HFF-Myc (cell line): ENCODE measurements at regions not wholly inside any gene's neighbourhood (a gene's known extent, or its start where the extent isn't known, plus 50 kb on each side); places are given as distances from the start of the nearest gene placed in this dataset.

ENCODE experiments used
- DNase-seq: peaks from one replicate; pipeline ENCODE4 v3.0.0-alpha.2; 2011; ENCODE audit warnings: low read depth; ENCODE audit errors: extremely low read depth
- H3K4me3 ChIP-seq: replicated peaks from 2 replicates; pipeline ENCODE4 v1.5.1; 2011; ENCODE audit warnings: low read depth, mild to moderate bottlenecking, control low read depth, low read length
- CTCF ChIP-seq: IDR thresholded peaks from 2 replicates; pipeline ENCODE4 v1.5.1; 2012; ENCODE audit warnings: mild to moderate bottlenecking, low read depth, low read length, control low read depth; ENCODE audit errors: missing control alignments

GRCh38 chr22:44592126-44592823 is 94.2 kb upstream of the RTL6 start:
- no peak for DNase-seq
- TF ChIP-seq CTCF = no peak
- H3K4me3 ChIP-seq = no peak overlapping the region

GRCh38 chr22:44591146-44591790 is 93.2 kb upstream of the RTL6 start:
- H3K4me3 ChIP-seq = no peak overlapping the region
- no peak for TF ChIP-seq CTCF
- no peak for DNase-seq

- no peak for DNase-seq
- no peak overlapping the region for H3K4me3 ChIP-seq
- no peak for TF ChIP-seq CTCF
Measured at GRCh38 chr22:44590291-44590690, 92.3 kb upstream of the RTL6 start.

GRCh38 chr22:44589831-44590230 is 91.8 kb upstream of the RTL6 start:
- DNase-seq = no peak
- H3K4me3 ChIP-seq = no peak overlapping the region
- no peak for TF ChIP-seq CTCF

GRCh38 chr22:44588348-44588747 is 90.3 kb upstream of the RTL6 start:
- no peak for DNase-seq
- no peak overlapping the region for H3K4me3 ChIP-seq
- no peak for TF ChIP-seq CTCF

- H3K4me3 ChIP-seq = no peak overlapping the region
- no peak for TF ChIP-seq CTCF
- no peak for DNase-seq
Measured at GRCh38 chr22:44587737-44588310, 89.8 kb upstream of the RTL6 start.
